Ecto neural progenitor cell (in vitro differentiated cells): ENCODE measurements at regions not wholly inside any gene's neighbourhood (a gene's known extent, or its start where the extent isn't known, plus 50 kb on each side); places are given as distances from the start of the nearest gene placed in this dataset.
"Not testable (repeated sequence)": the region's sequence is repeated elsewhere in the genome, so short reads cannot be mapped to it uniquely, and the experiment has no call there.

ENCODE experiments used
- DNase-seq: peaks from one replicate; pipeline ENCODE4 v3.0.0-alpha.2; 2018; ENCODE audit warnings: low spot score

GRCh38 chr2:72078773-72079172 is 68.9 kb downstream of the CYP26B1 start:
- no peak for DNase-seq

GRCh38 chr2:72077702-72078169 is 69.9 kb downstream of the CYP26B1 start:
- no peak for DNase-seq

- not testable (repeated sequence) for DNase-seq
These were observed 74.3 kb downstream of the CYP26B1 start for GRCh38 chr2:72073373-72073772.

GRCh38 chr2:72064197-72064596 is 83.5 kb downstream of the CYP26B1 start:
- not testable (repeated sequence) for DNase-seq

GRCh38 chr2:72062336-72062735 is 85.3 kb downstream of the CYP26B1 start:
- DNase-seq = no peak

GRCh38 chr2:72057308-72057707 is 90.4 kb downstream of the CYP26B1 start:
- no peak for DNase-seq

GRCh38 chr2:72051971-72052505 is 95.6 kb downstream of the CYP26B1 start:
- DNase-seq = no peak

- DNase-seq = no peak
These were observed 96.5 kb downstream of the CYP26B1 start for GRCh38 chr2:72051204-72051603.

- DNase-seq = no peak
These were observed 96.9 kb downstream of the CYP26B1 start for GRCh38 chr2:72050734-72051133.

GRCh38 chr2:72048881-72049477 is 98.7 kb downstream of the CYP26B1 start:
- DNase-seq = no peak

- no peak for DNase-seq
These were observed 103.7 kb downstream of the CYP26B1 start for GRCh38 chr2:72043985-72044384.

GRCh38 chr2:72041638-72042111 is 106.0 kb downstream of the CYP26B1 start:
- no peak for DNase-seq

GRCh38 chr2:72040629-72041571 is 106.8 kb downstream of the CYP26B1 start:
- no peak for DNase-seq

- no peak for DNase-seq
These were observed 109.1 kb downstream of the CYP26B1 start for GRCh38 chr2:72038524-72038923.

GRCh38 chr2:72037261-72037666 is 110.4 kb downstream of the CYP26B1 start:
- peak; percentile 26 for DNase-seq

GRCh38 chr2:72036595-72036994 is 111.1 kb downstream of the CYP26B1 start:
- DNase-seq = peak; percentile 30

GRCh38 chr2:72036173-72036545 is 111.5 kb downstream of the CYP26B1 start:
- peak; percentile 31 for DNase-seq

GRCh38 chr2:72035518-72036172 is 112.0 kb downstream of the CYP26B1 start:
- peak; percentile 29 for DNase-seq

GRCh38 chr2:72034353-72035095 is 113.1 kb downstream of the CYP26B1 start:
- peak; percentile 25 for DNase-seq

GRCh38 chr2:72033636-72034035 is 114.0 kb downstream of the CYP26B1 start:
- peak; percentile 38 for DNase-seq

GRCh38 chr2:72032481-72033041 is 115.1 kb downstream of the CYP26B1 start:
- DNase-seq = peak; percentile 42
